GM10266 (cell line): ENCODE measurements at regions not wholly inside any gene's neighbourhood (a gene's known extent, or its start where the extent isn't known, plus 50 kb on each side); places are given as distances from the start of the nearest gene placed in this dataset.

ENCODE experiments used
- DNase-seq: peaks from one replicate; pipeline ENCODE4 v3.0.0; 2012; ENCODE audit errors: extremely low spot score
- CTCF ChIP-seq: IDR thresholded peaks from 2 replicates; pipeline ENCODE4 v1.5.1; 2012; ENCODE audit warnings: mild to moderate bottlenecking, low read depth; ENCODE audit not compliant: control insufficient read depth, insufficient read depth; ENCODE audit errors: missing control alignments

- DNase-seq, result no peak
- no peak for TF ChIP-seq CTCF
Observed at GRCh38 chr2:41830600-41830999, 217.2 kb upstream of the PKDCC start.

- no peak for TF ChIP-seq CTCF
- DNase-seq, result no peak
Observed at GRCh38 chr2:41832218-41832617, 215.6 kb upstream of the PKDCC start.

- DNase-seq, result no peak
- TF ChIP-seq CTCF, result no peak
Observed at GRCh38 chr2:41835401-41835800, 212.4 kb upstream of the PKDCC start.

- no peak for TF ChIP-seq CTCF
Observed at GRCh38 chr2:41836948-41837347, 210.9 kb upstream of the PKDCC start.

GRCh38 chr2:41837610-41838009 lies 210.2 kb upstream of the PKDCC start:
- TF ChIP-seq CTCF, result no peak
- no peak for DNase-seq

More at GRCh38 chr2:41836948-41837347, 210.9 kb upstream of the PKDCC start:
- no peak for DNase-seq

GRCh38 chr2:41840702-41841551 lies 206.9 kb upstream of the PKDCC start:
- DNase-seq, result peak; percentile 92
- TF ChIP-seq CTCF, result peak; percentile 98

GRCh38 chr2:41846962-41847361 lies 200.9 kb upstream of the PKDCC start:
- DNase-seq, result no peak
- no peak for TF ChIP-seq CTCF
